Kidney (tissue), 13 donors: ENCODE measurements at regions not wholly inside any gene's neighbourhood (a gene's known extent, or its start where the extent isn't known, plus 50 kb on each side); places are given as distances from the start of the nearest gene placed in this dataset.

Experiments
- DNase-seq, 5 donors: peaks; one replicate each; pipeline ENCODE4 v3.0.0-alpha.2; 2013 to 2020
- FAIRE-seq: peaks from 2 replicates; lab custom pipeline; 2012; peaks lifted over from hg19 to GRCh38; lab: Jason Lieb, UNC
- H3K27ac ChIP-seq, 2 donors: one replicate each; pipeline ENCODE4 v1.7.0; 2013; ENCODE audit warnings: low read depth in 2 of 2, low read length in 2 of 2, inconsistent platforms in 1 of 2
- H3K27me3 ChIP-seq: one replicate; pipeline ENCODE4 v1.7.1; 2013; ENCODE audit warnings: low read length, inconsistent platforms; ENCODE audit not compliant: control insufficient read depth, insufficient read depth
- H3K36me3 ChIP-seq, 3 donors: one replicate each; pipeline versions ENCODE4 v1.7.0 to v1.7.1; 2013; ENCODE audit warnings: low read length in 3 of 3, control low read depth in 1 of 3, inconsistent platforms in 1 of 3; ENCODE audit not compliant: insufficient read depth in 3 of 3, control insufficient read depth in 2 of 3
- H3K4me1 ChIP-seq, 3 donors: one replicate each; pipeline versions ENCODE4 v1.7.0 to v1.7.1; 2013; ENCODE audit warnings: low read length in 3 of 3, inconsistent platforms in 1 of 3, low read depth in 1 of 3; ENCODE audit not compliant: control insufficient read depth in 2 of 3, insufficient read depth in 2 of 3
- H3K4me3 ChIP-seq, 3 donors: one replicate each; pipeline versions ENCODE4 v1.7.0 to v1.8.1; 2013; ENCODE audit warnings: low read length in 3 of 3, control low read depth in 1 of 3, inconsistent platforms in 1 of 3
- H3K9ac ChIP-seq, 3 donors: one replicate each; pipeline versions ENCODE4 v1.7.0 to v1.7.1; 2013; ENCODE audit warnings: low read length in 3 of 3, control low read depth in 1 of 3, inconsistent platforms in 1 of 3
- H3K9me3 ChIP-seq, 3 donors: one replicate each; pipeline versions ENCODE4 v1.7.0 to v1.7.1; 2013; ENCODE audit warnings: low read length in 3 of 3, control low read depth in 1 of 3, inconsistent platforms in 1 of 3; ENCODE audit not compliant: control insufficient read depth in 2 of 3, insufficient read depth in 1 of 3
- intact Hi-C: fragments of 100-400 bp; cut with DNase I; formaldehyde crosslinking; loops from one replicate; pipeline ENCODE4 v1.11.1; 2022
- TF ChIP-seq, protein P1 (sequence below): IDR thresholded peaks from 3 replicates; pipeline ENCODE4 v1.5.1; 2012; ENCODE audit warnings: mild to moderate bottlenecking, moderate library complexity, borderline replicate concordance; ENCODE audit not compliant: insufficient read depth; ENCODE audit errors: extremely low read depth
- donor health status: control.
- donor health status: control.
- donor health status: control.
- donor health status: control.
- donor health status: control.
- donor health status: DM: yes; HTN: yes; CAD: no.
- donor health status: Normal renal cell carcinoma (clear cell type).

DNA sequence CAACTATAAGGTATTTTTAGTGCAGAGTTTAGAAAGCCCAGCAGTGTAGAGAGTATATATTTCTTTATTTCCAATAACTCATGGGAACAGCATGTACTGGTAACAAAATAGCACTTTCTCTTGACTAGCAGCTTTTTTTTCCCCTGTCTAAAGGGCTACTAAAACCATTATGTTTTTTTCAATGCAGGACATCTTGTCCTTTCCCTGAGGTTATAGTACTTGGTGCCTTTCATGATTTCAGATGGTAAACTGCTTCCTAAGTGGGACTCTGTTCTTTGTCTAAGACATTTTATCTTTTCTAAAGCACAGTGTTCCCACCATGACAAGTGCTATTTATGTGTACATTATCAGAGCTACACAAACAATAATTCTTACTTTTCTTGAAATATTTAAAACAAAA, 122.3 kb downstream of the SLC24A2 start:
- Histone ChIP-seq H3K27ac (no peak overlapping the region), H3K36me3 (no peaks in the 10 kb centered on the region), H3K9ac (no peak overlapping the region), H3K4me3 (no peak overlapping the region), H3K9me3 (no peaks in the 10 kb centered on the region), H3K27me3 (no peaks in the 10 kb centered on the region), H3K4me1 (no peaks in the 10 kb centered on the region)
- no peak for DNase-seq
- intact Hi-C loops, result no loop called here
- TF ChIP-seq, protein P1, sequence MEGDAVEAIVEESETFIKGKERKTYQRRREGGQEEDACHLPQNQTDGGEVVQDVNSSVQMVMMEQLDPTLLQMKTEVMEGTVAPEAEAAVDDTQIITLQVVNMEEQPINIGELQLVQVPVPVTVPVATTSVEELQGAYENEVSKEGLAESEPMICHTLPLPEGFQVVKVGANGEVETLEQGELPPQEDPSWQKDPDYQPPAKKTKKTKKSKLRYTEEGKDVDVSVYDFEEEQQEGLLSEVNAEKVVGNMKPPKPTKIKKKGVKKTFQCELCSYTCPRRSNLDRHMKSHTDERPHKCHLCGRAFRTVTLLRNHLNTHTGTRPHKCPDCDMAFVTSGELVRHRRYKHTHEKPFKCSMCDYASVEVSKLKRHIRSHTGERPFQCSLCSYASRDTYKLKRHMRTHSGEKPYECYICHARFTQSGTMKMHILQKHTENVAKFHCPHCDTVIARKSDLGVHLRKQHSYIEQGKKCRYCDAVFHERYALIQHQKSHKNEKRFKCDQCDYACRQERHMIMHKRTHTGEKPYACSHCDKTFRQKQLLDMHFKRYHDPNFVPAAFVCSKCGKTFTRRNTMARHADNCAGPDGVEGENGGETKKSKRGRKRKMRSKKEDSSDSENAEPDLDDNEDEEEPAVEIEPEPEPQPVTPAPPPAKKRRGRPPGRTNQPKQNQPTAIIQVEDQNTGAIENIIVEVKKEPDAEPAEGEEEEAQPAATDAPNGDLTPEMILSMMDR, result no peak
- no peak for FAIRE-seq

DNA sequence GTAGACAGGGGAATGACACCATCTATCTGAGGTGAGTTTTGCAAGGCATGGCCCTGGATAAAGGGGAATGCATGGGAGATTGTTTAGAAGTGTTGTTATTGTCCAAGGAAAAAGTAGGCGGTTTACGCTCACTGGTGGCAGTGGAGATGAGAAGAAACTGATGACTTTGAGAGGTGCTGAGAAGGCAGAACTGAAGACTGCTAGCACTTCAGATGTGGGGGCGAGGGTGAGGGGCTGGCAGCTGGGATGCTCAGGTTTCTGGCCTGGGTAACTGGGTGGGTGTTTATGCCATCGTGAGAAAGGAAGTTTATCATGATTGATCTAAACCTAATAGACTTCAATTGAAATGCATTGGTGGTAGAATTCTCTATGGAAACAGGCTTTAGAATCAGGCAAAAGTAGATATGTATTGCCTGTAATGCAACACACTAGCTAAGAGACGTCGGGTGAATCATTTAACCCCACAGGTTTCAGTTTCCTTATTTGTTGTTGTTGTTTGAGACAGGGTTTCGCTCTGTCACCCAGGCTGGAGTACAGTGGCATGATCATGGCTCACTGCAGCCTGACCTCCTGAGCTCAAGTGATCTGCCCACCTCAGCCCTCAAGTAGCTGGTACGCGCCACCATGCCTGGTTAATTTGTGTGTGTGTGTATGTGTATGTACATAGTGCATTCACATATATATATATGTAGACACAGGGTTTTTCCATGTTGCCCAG, 123.5 kb downstream of the SLC24A2 start:
- DNase-seq (no peak), FAIRE-seq (no peak)
- no peak overlapping the region for H3K9ac ChIP-seq
- intact Hi-C loops, result no loop called here
- H3K36me3 ChIP-seq, result no peaks in the 10 kb centered on the region
- no peaks in the 10 kb centered on the region for H3K4me1 ChIP-seq
- no peaks in the 10 kb centered on the region for H3K9me3 ChIP-seq
- H3K4me3 ChIP-seq, result no peak overlapping the region
- H3K27ac ChIP-seq, result no peak overlapping the region
- no peaks in the 10 kb centered on the region for H3K27me3 ChIP-seq
- TF ChIP-seq, protein P1, result no peak

DNA sequence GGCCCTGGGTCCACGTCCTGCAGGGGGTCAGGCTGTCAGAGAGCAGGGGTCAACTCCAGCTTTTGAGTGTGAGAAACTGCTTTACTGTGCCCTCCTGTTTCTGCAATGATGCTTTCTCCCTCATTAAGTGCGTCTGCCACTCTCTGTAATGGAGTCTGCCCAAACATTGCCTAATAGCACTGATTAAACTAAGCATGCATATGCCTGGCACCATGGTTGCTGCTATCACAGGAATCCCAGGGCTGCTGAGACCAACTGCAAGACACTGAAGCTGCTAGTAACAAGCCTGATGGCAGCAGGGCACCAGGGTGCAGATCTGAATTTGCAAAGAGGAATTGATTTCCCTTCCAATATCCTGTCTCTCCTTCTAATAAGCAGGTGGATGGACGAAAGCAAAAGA, 125.3 kb downstream of the SLC24A2 start:
- Histone ChIP-seq H3K27me3 (no peaks in the 10 kb centered on the region), H3K27ac (no peak overlapping the region), H3K4me1 (no peaks in the 10 kb centered on the region), H3K9me3 (no peaks in the 10 kb centered on the region), H3K9ac (no peak overlapping the region), H3K36me3 (no peaks in the 10 kb centered on the region), H3K4me3 (no peak overlapping the region)
- TF ChIP-seq, protein P1, result no peak
- DNase-seq (no peak), FAIRE-seq (no peak)
- intact Hi-C loops, result no loop called here

DNA sequence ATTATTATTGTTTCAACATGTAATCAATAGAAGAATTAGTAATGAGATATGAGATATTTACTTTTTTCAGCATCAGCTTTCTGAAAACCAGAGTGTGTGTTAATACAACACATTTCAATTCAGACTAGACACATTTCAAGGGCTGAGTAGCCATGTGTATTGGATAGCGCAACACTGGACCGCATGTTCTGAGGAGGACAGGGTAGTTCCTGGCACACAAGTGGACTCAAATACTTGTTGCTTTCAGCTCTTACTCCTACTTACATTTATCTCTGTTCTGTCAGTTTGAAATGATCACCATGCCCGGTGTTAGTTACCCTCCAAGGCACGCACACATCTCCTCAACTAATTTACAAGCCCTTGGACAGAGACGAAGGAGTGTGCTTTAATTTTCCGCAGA, 126.6 kb downstream of the SLC24A2 start:
- TF ChIP-seq, protein P1, result no peak
- DNase-seq (no peak), FAIRE-seq (no peak)
- Histone ChIP-seq H3K27me3 (no peaks in the 10 kb centered on the region), H3K36me3 (no peaks in the 10 kb centered on the region), H3K9ac (no peak overlapping the region), H3K27ac (no peak overlapping the region), H3K9me3 (no peaks in the 10 kb centered on the region), H3K4me3 (no peak overlapping the region), H3K4me1 (no peaks in the 10 kb centered on the region)
- intact Hi-C loops, result no loop called here
